AG09319 (cell line): ENCODE measurements at regions not wholly inside any gene's neighbourhood (a gene's known extent, or its start where the extent isn't known, plus 50 kb on each side); places are given as distances from the start of the nearest gene placed in this dataset.

Experiments used
- DNase-seq: peaks from one replicate; pipeline ENCODE4 v3.0.0-alpha.2; 2010; ENCODE audit warnings: low read depth; ENCODE audit errors: extremely low read depth
- CTCF ChIP-seq: IDR thresholded peaks from 2 replicates; pipeline ENCODE4 v1.5.1; 2011; ENCODE audit warnings: low read depth, mild to moderate bottlenecking, inconsistent platforms, low read length, moderate library complexity

- no peak for DNase-seq
- TF ChIP-seq CTCF = no peak
Observed at GRCh38 chr3:135383301-135383700, 582.2 kb upstream of the PPP2R3A start.

- TF ChIP-seq CTCF = no peak
Observed at GRCh38 chr3:135392151-135392550, 573.4 kb upstream of the PPP2R3A start.

GRCh38 chr3:135393159-135393558 lies 572.4 kb upstream of the PPP2R3A start:
- no peak for DNase-seq
- no peak for TF ChIP-seq CTCF

More at GRCh38 chr3:135392151-135392550, 573.4 kb upstream of the PPP2R3A start:
- DNase-seq = no peak

- TF ChIP-seq CTCF = no peak
- no peak for DNase-seq
Observed at GRCh38 chr3:135393898-135394525, 571.5 kb upstream of the PPP2R3A start.

- no peak for DNase-seq
- TF ChIP-seq CTCF = no peak
Observed at GRCh38 chr3:135412475-135412874, 553.1 kb upstream of the PPP2R3A start.

- DNase-seq = no peak
- TF ChIP-seq CTCF = no peak
Observed at GRCh38 chr3:135416182-135416581, 549.3 kb upstream of the PPP2R3A start.

- no peak for DNase-seq
- TF ChIP-seq CTCF = no peak
Observed at GRCh38 chr3:135419155-135419554, 546.4 kb upstream of the PPP2R3A start.
